ENCODE measurements at regions not wholly inside any gene's neighbourhood (a gene's known extent, or its start where the extent isn't known, plus 50 kb on each side); places are given as distances from the start of the nearest gene placed in this dataset.
"Not testable (repeated sequence)": the region's sequence is repeated elsewhere in the genome, so short reads cannot be mapped to it uniquely, and the experiment has no call there.

- no peak for TF ChIP-seq CTCF (IDR thresholded peaks at IDR 0.05; ENCODE audit: low read depth, low read length)
- DNase-seq, result no peak
Observed at GRCh38 chr20:40865095-40865494, 163.5 kb upstream of the TOP1 start.

GRCh38 chr20:40866056-40866455 is 162.6 kb upstream of the TOP1 start:
- H3K9me3 ChIP-seq, result no peaks in the 10 kb centered on the region; the same call in 1 of the 2 replicates
- H3K27me3 ChIP-seq, result no peaks in the 10 kb centered on the region
- TF ChIP-seq CTCF (IDR thresholded peaks at IDR 0.05; ENCODE audit: low read depth, low read length), result no peak
- H3K4me1 ChIP-seq, result no peaks in the 10 kb centered on the region; the same call in 1 of the 2 replicates
- DNase-seq, result no peak
- no peaks in the 10 kb centered on the region for H3K36me3 ChIP-seq
- H3K4me3 ChIP-seq (ENCODE audit: low read depth, low read length), result no peak overlapping the region

More at GRCh38 chr20:40865095-40865494, 163.5 kb upstream of the TOP1 start:
- no peaks in the 10 kb centered on the region; the same call in 1 of the 2 replicates for H3K4me1 ChIP-seq
- H3K36me3 ChIP-seq, result no peaks in the 10 kb centered on the region
- H3K27me3 ChIP-seq, result no peaks in the 10 kb centered on the region
- no peaks in the 10 kb centered on the region; the same call in 1 of the 2 replicates for H3K9me3 ChIP-seq
- no peak overlapping the region for H3K4me3 ChIP-seq (ENCODE audit: low read depth, low read length)

GRCh38 chr20:40868551-40869217 is 159.9 kb upstream of the TOP1 start:
- TF ChIP-seq CTCF (IDR thresholded peaks at IDR 0.05; ENCODE audit: low read depth, low read length), result no peak
- Histone ChIP-seq H3K4me3 (ENCODE audit: low read depth, low read length) (no peak overlapping the region), H3K4me1 (no peaks in the 10 kb centered on the region), H3K36me3 (no peaks in the 10 kb centered on the region), H3K27me3 (no peaks in the 10 kb centered on the region), H3K9me3 (no peaks in the 10 kb centered on the region)
- DNase-seq, result no peak

GRCh38 chr20:40869218-40870147 is 159.1 kb upstream of the TOP1 start:
- Histone ChIP-seq H3K9me3 (no peaks in the 10 kb centered on the region), H3K27me3 (no peaks in the 10 kb centered on the region), H3K36me3 (no peaks in the 10 kb centered on the region), H3K4me3 (ENCODE audit: low read depth, low read length) (no peak overlapping the region), H3K4me1 (no peaks in the 10 kb centered on the region)
- no peak for DNase-seq
- no peak for TF ChIP-seq CTCF (IDR thresholded peaks at IDR 0.05; ENCODE audit: low read depth, low read length)

- TF ChIP-seq CTCF (IDR thresholded peaks at IDR 0.05; ENCODE audit: low read depth, low read length), result no peak
- Histone ChIP-seq H3K27me3 (no peaks in the 10 kb centered on the region), H3K36me3 (no peaks in the 10 kb centered on the region), H3K4me1 (no peaks in the 10 kb centered on the region), H3K4me3 (ENCODE audit: low read depth, low read length) (no peak overlapping the region), H3K9me3 (no peaks in the 10 kb centered on the region)
- no peak for DNase-seq
Observed at GRCh38 chr20:40875116-40876085, 153.2 kb upstream of the TOP1 start.

- not testable (repeated sequence) for H3K9me3 ChIP-seq; H3K36me3 ChIP-seq; H3K4me3 ChIP-seq (ENCODE audit: low read depth, low read length); DNase-seq; H3K27me3 ChIP-seq; H3K4me1 ChIP-seq
Observed at GRCh38 chr20:40878099-40878498, 150.5 kb upstream of the TOP1 start.
